ENCODE measurements at regions not wholly inside any gene's neighbourhood (a gene's known extent, or its start where the extent isn't known, plus 50 kb on each side); places are given as distances from the start of the nearest gene placed in this dataset.

- TF ChIP-seq CTCF (IDR thresholded peaks at IDR 0.05) (no peak), POLR2AphosphoS5 (IDR thresholded peaks at IDR 0.05) (no peak)
Observed at GRCh38 chr11:112730591-112730990, 230.6 kb upstream of the NCAM1 start.
